Activated naive CD4-positive, alpha-beta T cell treated with anti-CD3 and anti-CD28 coated beads, Interleukin-2, amount 50 U/mL, for 16 hours (primary cell): ENCODE measurements at regions not wholly inside any gene's neighbourhood (a gene's known extent, or its start where the extent isn't known, plus 50 kb on each side); places are given as distances from the start of the nearest gene placed in this dataset.
"Not testable (repeated sequence)": the region's sequence is repeated elsewhere in the genome, so short reads cannot be mapped to it uniquely, and the experiment has no call there.

Experiments used
- DNase-seq: peaks from one replicate; pipeline ENCODE4 v3.0.0-alpha.2; 2020

DNA sequence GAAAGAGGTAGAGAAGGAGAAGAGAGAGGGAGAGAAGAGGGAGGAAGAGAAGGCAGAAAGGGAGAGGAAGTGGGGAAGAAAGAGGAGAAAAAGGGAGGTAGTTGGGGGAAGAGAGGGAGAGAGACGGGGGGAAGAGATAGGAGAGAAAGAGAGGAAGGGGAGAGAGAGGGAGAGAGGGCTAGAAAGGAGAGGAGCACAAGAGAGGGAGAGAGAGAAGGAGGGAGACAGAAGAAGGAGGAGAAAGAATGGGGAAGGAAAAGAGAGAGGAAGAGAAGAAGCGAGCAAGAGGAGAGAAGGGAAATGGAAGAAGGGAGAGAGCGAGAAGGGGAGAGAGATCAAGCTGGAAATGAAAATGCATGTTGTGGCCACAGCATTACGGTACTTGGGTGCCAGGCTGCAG, 1368.4 kb upstream of the TMEM132C start:
- DNase-seq = no peak

DNA sequence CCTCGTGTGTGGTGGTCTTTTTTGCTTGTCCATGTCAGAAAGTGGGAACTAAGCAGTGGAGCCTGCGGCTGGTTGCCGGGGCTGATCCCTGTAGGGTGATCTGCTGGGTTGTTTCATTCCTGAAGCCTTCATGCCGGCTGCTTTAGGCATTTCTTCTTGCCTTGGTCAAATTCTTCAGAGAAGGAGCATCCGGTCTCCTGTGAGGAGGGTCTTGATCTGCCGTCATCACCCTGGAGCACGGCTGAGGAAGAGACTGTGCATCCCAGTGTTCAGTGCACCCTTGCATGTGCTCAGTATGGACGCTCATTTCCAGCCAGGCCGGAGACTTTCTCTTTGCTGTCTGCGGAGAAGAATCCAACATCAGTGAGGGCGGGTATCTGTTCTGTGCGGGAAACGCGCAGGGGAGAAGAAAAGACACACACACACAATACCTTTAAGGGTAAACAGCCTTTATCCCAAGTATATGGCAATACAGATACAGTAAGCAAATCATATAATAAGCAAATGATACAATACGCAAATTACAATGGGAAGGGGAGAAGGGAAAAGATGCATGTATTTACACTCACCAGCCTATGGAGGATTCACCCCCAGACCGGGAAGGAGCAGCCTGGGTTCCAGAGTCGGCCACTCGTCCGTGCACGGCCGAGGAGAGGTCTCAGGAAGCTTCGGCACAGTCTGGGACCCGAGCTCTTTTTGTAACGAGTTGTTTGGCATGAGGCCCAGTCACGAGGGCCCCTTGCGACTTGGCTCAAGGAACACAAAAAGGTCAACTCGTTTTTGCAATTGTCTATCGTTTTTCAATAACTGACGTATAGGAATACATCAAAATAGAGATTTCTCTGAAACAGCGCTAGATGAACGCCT, 1366.8 kb upstream of the TMEM132C start:
- DNase-seq = no peak

DNA sequence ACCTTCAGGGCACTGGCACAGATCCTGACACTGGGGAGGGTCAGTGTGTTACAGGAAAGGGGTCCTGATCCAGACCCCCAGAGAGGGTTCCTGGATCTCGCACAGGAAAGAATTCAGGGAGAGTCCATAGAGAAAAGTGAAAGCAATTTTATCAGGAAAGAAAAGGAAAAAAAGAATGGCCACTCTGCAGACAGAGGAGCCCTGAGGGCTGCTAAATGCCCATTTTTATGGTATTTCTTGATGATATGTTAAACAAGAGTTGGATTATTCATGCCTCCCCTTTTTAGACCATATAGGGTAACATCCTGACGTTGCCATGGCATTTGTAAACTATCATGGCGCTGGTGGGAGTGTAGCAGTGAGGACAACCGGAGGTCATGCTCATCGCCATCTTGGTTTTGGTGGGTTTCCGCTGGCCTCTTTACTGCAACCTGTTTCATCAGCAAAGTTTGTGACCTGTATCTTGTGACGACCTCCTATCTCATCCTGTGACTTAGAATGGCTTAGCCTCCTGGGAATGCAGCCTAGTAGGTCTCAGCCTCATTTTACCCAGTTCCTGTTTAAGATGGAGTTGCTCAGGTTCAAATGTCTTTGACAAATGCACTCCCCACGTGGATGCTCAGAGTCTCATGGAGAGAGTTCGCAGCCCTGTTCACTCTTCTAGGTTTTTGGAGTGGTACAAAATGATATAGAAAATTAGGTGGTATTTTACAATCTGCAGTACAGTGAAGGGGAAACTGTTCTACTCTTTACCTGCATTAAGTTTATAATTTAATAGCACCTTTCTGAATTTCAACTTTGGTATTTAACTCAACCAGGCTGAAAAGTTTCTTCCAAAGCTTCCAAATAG, 1363.7 kb upstream of the TMEM132C start:
- DNase-seq = no peak

DNA sequence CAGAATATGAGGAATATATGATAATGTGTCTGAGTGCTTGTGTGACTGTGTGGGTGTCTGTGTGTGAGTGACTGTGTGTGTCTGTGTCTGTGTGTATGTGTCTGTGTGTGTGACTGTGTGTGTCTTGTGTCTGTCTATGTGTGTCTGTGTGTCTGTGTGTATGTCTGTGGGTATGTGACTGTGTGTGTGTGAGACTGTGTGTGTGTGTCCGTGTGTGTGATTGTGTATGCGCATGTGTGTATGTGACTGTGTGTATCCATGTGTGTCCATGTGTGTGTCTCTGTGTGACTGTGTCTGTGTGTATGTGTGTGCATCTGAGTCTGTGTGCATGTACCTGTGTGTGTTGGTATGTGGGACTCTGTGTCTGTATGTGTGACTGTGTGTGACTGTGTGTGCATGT, 1361.2 kb upstream of the TMEM132C start:
- no peak for DNase-seq

DNA sequence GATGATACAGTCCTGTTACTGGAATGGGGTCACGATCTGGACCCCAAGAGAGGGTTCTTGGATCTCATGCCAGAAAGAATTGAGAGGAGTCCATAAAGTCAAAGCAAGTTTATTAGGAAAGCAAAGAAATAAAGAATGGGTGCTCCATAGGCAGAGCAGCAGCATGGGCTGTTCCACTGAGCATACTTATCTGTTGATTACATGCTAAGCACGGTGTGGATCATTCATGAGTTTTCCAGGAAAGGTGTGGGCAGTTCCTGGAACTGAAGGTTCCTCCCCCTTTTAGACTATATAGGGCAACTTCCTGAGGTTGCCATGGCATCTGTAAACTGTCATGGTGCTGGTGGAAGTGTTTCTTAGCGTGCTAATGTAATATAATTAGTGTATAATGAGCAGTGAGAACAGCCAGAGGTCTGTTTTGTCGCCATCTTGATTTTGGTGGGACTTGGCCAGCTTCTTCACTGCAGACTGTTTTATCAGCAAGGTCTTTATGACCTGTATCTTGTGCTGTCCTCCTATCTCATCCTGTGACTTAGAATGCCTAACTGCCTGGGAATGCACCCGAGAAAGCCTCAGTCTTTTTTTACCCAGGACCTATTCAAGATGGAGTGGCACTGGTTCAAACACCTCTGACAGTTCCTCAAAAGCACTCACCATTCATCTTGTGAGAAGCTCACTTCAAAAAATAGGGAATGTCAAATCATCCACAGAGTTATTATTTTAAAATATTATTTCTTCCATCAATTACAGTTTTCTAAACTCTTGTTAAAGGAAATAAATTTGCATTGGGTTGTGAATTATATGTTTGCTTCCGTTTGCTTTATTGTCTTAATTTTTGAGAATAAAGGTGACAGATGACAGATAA, 1358.8 kb upstream of the TMEM132C start:
- no peak for DNase-seq

DNA sequence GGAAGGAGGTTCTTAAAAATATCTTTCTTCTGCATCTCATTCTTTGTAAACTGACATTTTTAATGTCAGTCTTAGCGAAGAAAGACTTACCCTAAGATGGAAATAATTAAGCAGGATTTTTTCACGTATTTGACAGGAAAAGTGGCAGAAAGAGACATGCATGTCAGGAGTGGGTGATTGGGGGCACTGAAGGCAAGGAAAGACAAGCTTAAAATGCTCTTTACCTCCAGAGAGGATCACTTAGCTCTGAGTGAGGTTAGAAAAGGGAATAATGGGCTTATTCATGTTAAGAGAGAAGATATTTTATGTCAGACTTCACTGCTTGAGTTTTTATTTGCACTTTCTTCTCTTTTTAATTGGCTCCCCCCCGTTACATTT, 1358.2 kb upstream of the TMEM132C start:
- no peak for DNase-seq

DNA sequence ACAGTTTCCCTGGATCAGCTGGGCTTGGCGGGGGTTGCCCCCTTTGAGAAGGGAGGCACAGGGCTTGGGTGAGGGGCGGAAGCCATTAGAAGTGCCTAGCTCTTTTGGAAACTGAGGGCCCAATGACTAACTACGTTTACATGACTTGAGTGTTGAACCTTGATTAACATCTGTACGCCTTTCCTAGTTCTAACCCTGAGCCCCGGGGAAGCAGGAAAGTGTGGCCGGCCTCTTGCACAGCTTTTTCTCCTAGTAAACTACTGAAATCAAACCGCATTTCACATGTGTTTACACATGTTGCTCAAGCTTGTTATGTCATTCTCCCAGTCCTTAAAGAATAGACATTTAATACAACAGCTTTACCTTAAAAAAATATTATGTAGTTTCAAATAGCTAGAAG, 1356.4 kb upstream of the TMEM132C start:
- no peak for DNase-seq

DNA sequence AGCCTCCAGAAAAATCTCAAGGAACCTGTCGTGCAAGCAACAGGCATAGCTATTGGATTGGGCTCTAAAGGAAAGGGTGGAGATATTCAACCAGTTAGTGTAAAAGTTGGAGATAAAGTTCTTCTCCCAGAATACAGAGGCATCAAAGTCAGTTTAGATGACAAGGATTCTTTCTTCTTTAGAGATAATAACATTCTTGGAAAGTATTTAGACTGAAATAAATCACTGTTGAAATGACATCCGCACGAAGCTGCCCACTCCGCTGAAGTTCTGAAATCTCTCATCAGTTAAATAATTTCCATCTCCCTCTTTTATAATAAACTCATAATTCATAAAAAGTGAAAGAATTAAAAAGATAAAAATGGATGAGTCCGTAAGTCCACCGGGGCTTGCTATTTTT, 1354.9 kb upstream of the TMEM132C start:
- DNase-seq = no peak

DNA sequence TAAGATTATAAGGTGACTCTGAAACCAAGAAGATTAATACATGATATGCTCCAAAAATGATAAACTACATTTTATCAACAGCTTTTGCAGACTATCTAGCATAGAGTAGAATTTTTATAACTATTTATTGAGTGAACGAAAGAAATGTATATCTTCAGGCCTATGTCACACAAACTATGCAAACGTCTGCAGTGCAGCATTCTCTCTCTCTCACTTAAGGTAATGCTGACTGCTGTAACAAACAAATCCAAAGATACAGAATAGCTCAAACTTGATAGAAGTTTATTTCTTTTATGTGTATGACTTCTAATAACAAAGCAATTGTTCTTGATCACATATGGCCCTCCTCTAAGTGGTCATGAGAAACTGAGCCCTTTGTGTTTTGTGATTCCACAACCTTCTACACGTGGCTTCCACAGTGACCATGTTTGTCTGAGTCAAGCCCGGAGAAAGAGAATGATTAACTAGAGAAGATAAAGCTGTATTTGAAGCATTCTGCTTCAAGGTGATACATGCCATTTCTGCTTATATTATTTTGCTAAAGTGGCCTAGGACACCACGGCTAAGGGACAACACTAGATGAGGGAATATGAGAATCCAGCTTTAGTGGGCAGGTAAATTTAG, 1352.7 kb upstream of the TMEM132C start:
- no peak for DNase-seq

DNA sequence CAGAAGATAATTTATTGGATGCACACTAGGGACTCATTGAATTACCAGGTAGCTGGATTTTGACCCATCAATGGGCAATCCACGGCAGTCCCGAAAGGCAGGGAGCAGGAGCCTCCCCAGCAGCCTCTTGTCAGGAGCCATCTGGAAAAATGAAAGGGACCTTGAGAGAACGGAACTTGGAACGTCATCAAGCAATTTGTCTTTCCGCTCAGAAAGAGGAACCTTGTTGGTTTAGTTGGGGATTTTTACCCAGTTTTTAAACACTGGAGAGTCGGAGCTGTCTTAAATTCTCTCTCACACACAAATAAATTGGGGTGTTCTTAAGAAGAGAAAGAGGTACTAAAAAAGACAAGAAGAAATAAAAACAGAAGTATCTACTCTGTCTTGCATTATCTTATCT, 1351.7 kb upstream of the TMEM132C start:
- DNase-seq = no peak

DNA sequence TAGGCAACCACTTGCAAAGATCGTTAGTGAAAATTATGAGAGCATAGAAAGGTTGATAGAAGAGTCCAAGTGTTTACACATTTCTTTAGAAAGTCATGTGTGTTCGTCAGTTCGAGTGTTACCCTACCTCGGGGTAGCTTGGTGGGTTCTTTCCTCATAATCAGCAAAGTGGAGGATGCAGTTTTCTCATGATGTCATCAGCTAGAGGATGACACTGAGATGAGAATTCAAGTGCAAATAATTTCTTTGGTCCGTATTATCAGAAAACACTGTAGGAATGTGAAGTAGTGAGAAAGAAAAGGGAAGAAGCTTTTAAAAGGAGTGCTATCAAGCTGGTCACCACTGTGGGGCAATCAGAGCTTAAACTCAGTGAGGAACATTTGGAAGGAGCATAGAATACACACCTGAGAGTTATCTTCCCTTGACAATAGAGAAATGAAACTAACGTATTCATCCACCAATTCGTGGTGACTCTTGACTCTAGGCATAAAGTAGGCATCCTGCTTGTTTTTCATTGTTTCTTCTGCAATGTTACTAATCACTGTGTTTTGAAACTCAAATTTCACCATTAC, 1340.9 kb upstream of the TMEM132C start:
- no peak for DNase-seq

DNA sequence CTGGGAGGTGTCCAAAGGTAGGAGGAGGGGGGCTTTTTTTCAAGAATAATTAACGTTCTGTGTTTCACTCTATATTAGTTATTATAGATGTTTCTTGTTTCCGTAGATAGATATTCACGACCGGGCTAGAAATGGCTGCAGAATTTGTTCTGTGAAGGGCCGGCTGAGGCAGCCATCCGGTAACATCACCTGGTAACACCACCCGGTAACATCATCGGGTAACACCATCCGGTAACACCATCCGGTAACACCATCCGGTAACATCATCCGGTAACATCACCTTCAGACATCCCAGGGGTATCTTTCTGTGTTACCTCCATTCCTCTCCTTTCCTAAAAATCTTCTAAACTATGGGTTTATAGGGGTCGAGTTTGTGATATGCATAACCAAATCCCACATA, 1336.7 kb upstream of the TMEM132C start:
- no peak for DNase-seq

DNA sequence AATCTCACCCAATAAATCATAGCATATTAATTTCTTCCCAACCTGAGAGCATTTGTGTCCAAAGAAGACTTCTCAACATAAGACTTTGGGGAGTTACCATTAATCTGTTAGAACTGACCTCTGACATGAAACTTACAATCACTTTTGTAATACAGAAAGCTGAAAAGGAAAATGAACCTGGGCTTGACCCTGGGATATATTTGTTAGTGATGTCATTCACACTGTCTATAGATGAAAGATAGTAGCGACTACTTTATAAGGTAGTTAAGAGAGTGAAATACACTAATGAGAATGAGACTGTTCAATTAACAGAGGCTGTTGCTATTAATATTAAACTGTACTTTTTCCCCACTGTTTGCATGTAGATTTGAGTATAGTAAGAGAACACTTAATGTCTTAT, 1334.8 kb upstream of the TMEM132C start:
- DNase-seq = no peak

DNA sequence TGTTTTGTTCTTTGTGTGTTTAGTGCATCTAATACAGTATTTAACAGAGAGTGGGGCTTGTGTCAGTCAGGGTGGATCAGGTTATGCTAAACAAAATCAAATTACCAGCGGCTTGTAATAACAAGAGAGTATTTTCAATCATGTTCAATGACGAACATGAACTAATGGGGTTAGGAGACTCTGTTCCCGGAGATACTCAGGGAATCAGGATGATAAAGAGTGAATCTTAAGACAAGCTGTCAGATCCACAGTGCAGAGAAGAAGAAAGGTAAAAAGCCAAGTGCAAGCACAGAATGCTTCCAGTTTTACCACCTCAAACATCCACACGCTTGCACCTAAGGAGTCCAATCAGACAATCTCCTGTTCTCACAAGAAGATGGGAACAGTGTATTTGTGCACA, 1331.5 kb upstream of the TMEM132C start:
- no peak for DNase-seq

DNA sequence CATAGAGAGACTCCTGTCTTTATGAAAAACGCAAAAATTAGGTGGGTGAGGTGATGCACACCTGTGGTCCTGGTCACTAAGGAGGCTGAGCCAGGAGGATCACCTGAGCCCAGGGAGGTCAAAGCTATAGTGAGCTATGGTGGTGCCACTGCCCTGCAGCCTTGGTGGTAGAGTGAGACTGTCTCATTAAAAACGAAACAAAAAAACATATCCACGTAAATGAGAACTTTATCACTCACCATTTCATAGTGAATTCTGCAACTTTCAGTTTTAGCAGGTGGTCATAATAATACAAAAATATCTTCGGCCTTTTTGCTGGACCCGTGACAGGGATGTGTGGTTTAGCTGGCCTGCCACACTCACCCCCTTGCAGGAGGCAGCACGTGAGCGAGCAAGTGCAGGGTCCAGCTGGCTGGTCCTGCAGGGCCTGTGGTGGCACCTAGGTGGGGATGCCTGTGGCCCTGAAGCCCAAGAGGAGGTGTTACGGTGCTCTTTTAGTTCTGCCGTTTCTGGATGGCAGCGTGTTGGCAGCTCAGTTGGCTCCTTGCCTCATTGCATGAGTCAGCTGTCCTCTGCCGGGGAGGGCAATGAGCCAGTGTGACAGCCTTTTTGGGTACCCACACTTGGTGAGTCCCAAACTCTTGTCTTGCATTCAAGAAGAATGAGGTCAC, 1330.7 kb upstream of the TMEM132C start:
- no peak for DNase-seq

DNA sequence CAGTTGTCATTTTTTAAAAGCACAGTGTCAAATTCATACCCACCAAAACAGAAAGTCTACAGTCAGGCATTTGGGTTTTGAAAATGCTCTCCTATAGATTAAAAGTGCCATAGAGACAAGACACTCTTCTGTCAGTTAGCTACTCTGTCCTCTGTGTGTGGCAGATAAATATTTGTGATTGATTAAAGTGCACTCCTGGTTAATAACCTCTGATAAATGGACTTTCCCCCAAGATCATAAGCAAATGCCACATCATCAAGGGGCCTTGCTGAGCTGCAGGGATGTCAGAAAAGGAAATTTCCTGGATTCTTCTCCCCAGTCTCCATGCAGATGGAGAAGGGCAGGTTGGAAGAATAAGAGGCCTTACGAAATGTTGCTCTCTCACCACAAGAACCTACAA, 1329.5 kb upstream of the TMEM132C start:
- DNase-seq = no peak

DNA sequence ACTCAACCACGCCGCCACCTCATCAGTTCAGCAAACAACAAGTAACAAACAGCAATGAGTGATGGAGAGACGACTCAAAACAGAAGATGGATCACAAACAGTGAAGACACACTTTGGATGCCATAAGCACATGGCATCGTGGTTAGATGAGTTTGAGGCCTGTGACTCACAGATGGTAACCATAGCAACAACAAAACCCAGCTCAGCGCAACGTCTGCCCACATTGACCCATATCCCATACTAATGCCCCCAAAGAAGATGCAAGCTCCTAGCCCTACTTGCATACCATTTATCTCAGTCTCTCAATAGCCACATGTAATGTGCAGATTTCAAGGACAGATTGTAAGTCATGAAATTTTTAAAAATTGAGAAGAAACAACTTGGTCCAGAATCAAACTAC, 1322.3 kb upstream of the TMEM132C start:
- no peak for DNase-seq

DNA sequence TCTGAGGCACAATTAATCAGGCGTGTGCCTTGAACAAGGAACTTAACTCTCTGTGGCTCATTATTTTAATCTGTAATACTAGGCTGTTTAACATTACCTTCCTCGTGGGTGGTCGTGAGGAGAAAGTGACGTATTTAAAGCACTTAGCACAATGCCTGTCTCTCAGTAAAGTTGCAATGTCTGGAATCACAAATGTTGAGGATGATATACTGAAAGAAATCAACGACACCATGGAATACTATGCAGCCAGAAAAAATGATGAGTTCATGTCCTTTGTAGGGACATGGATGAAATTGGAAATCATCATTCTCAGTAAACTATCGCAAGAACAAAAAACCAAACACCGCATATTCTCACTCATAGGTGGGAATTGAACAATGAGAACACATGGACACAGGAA, 1320.0 kb upstream of the TMEM132C start:
- DNase-seq = not testable (repeated sequence)

DNA sequence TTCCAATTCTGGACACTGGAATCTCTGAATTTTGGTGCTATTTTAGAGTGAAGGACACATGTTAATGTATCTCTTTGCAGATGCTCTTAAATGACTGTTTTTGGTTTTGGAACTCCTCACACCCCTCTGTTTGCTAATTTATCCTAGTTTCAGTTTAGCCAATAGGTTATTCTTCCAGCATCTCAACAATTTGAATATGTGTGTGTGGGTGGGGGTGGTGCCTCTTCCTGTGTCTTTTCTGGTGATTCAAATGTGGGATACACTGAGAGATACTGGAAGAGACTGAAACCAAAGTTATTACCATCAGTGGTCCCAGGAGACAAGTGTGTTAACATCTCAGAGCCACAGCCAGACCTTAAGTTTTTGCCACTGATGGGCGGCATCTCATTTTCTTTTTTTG, 1317.4 kb upstream of the TMEM132C start:
- DNase-seq = no peak

DNA sequence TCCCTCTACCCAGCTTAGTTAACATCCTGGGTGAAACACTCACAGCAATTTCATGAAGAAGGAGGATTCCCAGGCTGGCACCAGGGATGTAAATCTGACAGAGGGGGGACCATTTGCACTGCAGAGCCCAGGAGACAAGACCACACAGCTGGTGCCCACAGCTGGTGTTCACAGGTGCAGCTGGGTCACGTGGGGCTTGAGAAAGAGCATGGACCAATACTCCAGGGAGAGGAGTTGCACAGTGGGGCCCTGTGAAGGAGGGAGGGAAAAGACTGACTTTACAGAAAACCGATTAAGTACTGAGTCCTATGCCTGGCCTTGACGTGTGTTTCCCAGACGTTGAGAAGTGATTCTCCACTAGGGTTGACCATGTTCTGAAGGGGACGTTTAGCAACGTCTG, 1316.7 kb upstream of the TMEM132C start:
- DNase-seq = no peak

DNA sequence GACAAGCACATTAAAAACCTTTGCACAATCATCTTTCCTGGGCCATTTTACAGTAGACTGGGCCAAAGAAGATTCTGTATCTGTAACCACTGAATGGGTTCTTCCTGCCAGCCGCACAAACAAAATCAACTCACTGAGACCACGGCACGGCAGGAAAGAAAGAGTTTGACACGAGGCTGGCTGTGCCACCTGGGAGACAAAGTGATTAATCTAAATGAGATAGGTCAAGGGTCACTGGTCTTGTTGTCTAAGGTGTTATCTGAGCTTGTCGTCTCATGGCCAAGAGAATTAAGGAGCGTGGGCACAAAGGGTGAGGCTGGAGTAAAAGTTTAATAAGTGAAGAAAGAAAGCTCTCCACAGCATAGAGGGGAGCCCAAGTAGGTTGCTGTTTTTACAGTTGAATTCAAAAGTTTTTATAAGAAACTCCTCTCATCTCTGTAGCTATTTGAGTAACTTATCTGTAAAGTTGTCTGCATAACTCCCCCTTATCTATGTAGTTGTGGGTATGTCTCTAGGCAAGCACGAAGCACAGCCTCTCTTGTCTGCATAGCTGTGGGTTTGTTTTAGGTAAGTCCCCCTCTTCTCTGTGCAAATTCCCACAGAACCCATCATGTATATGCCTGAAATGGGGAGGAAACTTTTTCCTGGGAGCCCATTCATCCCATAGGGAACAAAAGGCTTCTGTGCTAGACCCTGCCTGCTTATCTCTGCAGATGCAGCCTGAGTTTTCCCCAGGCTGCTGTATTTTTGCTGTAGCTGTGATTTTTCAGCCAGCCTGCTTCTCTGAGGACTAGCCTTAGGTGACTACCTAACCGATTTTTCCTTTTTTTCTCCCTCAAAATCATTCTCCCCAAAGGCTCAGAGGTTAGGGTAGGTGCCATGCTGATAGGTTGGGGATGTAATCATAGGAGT, 1314.6 kb upstream of the TMEM132C start:
- DNase-seq = no peak
